ENCODE measurements at regions not wholly inside any gene's neighbourhood (a gene's known extent, or its start where the extent isn't known, plus 50 kb on each side); places are given as distances from the start of the nearest gene placed in this dataset.

GRCh38 chr6:120675886-120676285, 658.4 kb downstream of the TBC1D32 start:
- Histone ChIP-seq H3K4me1 (no peaks in the 10 kb centered on the region), H3K4me3 (no peak overlapping the region), H3K27me3 (no peaks in the 10 kb centered on the region), H3K27ac (no peak overlapping the region), H3K9me3 (no peaks in the 10 kb centered on the region), H3K36me3 (no peaks in the 10 kb centered on the region)
- TF ChIP-seq, protein P1, sequence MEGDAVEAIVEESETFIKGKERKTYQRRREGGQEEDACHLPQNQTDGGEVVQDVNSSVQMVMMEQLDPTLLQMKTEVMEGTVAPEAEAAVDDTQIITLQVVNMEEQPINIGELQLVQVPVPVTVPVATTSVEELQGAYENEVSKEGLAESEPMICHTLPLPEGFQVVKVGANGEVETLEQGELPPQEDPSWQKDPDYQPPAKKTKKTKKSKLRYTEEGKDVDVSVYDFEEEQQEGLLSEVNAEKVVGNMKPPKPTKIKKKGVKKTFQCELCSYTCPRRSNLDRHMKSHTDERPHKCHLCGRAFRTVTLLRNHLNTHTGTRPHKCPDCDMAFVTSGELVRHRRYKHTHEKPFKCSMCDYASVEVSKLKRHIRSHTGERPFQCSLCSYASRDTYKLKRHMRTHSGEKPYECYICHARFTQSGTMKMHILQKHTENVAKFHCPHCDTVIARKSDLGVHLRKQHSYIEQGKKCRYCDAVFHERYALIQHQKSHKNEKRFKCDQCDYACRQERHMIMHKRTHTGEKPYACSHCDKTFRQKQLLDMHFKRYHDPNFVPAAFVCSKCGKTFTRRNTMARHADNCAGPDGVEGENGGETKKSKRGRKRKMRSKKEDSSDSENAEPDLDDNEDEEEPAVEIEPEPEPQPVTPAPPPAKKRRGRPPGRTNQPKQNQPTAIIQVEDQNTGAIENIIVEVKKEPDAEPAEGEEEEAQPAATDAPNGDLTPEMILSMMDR (IDR thresholded peaks at IDR 0.05), result no peak
- intact Hi-C loops (cut with DNase I), result no loop called here
- no peak for DNase-seq (ENCODE audit: low spot score in 2 of 2)

DNA sequence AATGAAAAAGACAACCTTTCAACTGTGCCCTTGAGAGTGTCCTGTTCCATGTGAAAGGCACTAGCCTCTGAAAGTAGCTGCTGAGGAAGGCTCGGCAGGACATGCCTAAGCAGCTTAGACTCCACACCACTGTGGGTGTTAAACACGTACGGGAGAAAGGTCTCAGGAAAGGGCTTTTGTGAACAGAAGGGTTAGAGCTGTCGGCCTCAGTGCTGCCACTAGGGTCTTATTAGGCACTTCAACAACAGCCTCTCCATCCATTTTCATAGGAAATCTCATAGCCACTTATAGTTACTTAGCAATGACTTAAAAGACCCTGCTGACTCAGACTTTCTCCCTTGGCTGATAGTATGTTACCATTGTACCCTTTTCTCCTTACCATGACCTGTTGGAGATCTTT, 662.8 kb downstream of the TBC1D32 start:
- Histone ChIP-seq H3K27me3 (no peaks in the 10 kb centered on the region), H3K27ac (no peak overlapping the region), H3K4me1 (no peaks in the 10 kb centered on the region), H3K9me3 (no peaks in the 10 kb centered on the region), H3K36me3 (no peaks in the 10 kb centered on the region), H3K4me3 (no peak overlapping the region)
- TF ChIP-seq, protein P1 (IDR thresholded peaks at IDR 0.05), result no peak
- intact Hi-C loops (cut with DNase I), result no loop called here
- no peak for DNase-seq (ENCODE audit: low spot score in 2 of 2)

GRCh38 chr6:120652506-120652905, 681.8 kb downstream of the TBC1D32 start:
- intact Hi-C loops (cut with DNase I), result no loop called here
- no peak overlapping the region for H3K4me3 ChIP-seq
- H3K9me3 ChIP-seq, result no peaks in the 10 kb centered on the region
- DNase-seq (ENCODE audit: low spot score in 2 of 2), result no peak
- TF ChIP-seq, protein P1 (IDR thresholded peaks at IDR 0.05), result no peak
- no peak overlapping the region for H3K27ac ChIP-seq
- H3K36me3 ChIP-seq, result no peaks in the 10 kb centered on the region
- H3K4me1 ChIP-seq, result no peaks in the 10 kb centered on the region
- no peaks in the 10 kb centered on the region for H3K27me3 ChIP-seq

DNA sequence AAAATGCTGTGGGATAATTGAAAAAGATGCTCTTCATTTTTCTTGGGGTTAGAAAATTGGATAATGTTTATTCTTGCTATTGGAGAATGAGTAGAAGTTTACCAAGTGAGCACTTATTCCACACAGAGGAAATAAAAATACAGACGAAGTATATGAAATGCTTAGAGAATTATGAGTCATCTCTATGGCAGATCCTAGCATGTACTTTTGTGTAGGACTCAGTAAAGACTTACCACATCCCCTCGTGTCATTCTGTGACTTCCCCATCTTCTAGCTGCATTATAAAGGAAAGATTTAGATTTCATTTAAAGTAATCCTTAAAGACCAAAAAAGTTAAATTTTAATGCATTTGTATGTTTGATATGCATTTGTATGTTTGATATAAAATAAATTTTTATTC, 685.6 kb downstream of the TBC1D32 start:
- TF ChIP-seq, protein P1 (IDR thresholded peaks at IDR 0.05), result no peak
- no peaks in the 10 kb centered on the region for H3K36me3 ChIP-seq
- no peak overlapping the region for H3K27ac ChIP-seq
- H3K4me1 ChIP-seq, result no peaks in the 10 kb centered on the region
- intact Hi-C loops (cut with DNase I), result no loop called here
- no peak for DNase-seq (ENCODE audit: low spot score in 2 of 2)
- H3K9me3 ChIP-seq, result no peaks in the 10 kb centered on the region
- no peaks in the 10 kb centered on the region for H3K27me3 ChIP-seq
- H3K4me3 ChIP-seq, result no peak overlapping the region

- Histone ChIP-seq H3K27ac (no peak overlapping the region), H3K9me3 (no peaks in the 10 kb centered on the region), H3K36me3 (no peaks in the 10 kb centered on the region), H3K4me1 (no peaks in the 10 kb centered on the region), H3K27me3 (no peaks in the 10 kb centered on the region), H3K4me3 (no peak overlapping the region)
- TF ChIP-seq, protein P1 (IDR thresholded peaks at IDR 0.05), result no peak
- intact Hi-C loops (cut with DNase I), result no loop called here
- no peak for DNase-seq (ENCODE audit: low spot score in 2 of 2)
Measured at GRCh38 chr6:120646101-120646500, 688.2 kb downstream of the TBC1D32 start.

- no peak overlapping the region for H3K4me3 ChIP-seq
- intact Hi-C loops (cut with DNase I), result no loop called here
- DNase-seq (ENCODE audit: low spot score in 2 of 2), result no peak
- H3K4me1 ChIP-seq, result no peaks in the 10 kb centered on the region
- TF ChIP-seq, protein P1 (IDR thresholded peaks at IDR 0.05), result no peak
- no peaks in the 10 kb centered on the region for H3K36me3 ChIP-seq
- H3K9me3 ChIP-seq, result no peaks in the 10 kb centered on the region
- no peaks in the 10 kb centered on the region for H3K27me3 ChIP-seq
- no peak overlapping the region for H3K27ac ChIP-seq
Measured at GRCh38 chr6:120632975-120633374, 701.3 kb downstream of the TBC1D32 start.

All from ascending aorta (tissue), 2 donors.